ENCODE measurements at regions not wholly inside any gene's neighbourhood (a gene's known extent, or its start where the extent isn't known, plus 50 kb on each side); places are given as distances from the start of the nearest gene placed in this dataset.

DNA sequence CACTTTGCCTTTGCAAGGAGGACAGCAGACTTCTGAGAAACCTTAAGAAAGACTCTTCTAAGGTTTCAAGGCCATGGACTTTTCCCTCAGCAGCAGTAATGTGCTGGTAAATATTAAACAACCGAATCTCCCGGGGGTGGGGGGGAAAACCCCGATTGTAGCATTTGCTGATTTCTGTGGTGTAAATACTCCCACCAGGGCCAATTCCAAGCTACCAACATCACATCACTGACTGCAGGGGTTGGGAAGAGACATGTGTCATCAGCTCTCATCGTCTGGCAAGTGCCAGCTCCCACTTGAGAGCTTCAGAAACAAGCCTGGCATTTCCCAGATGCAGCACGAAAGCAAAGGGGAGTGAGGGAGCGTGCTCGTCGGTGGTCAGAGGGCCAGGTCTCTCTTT, 101.2 kb downstream of the BCOR start:
- H3K9me2 ChIP-seq (ENCODE audit: insufficient read depth, low read length), result no peaks in the 10 kb centered on the region
- H3K9me3 ChIP-seq (ENCODE audit: low read length), result no peaks in the 10 kb centered on the region
- no peak overlapping the region for H3K4me2 ChIP-seq (ENCODE audit: low read length)
- H2AFZ ChIP-seq (ENCODE audit: low read depth, low read length), result no peak overlapping the region
- no peaks in the 10 kb centered on the region for H3K36me3 ChIP-seq (ENCODE audit: insufficient read depth, low read length)
- no peaks in the 10 kb centered on the region for H4K20me1 ChIP-seq (ENCODE audit: insufficient read depth)
- no peaks in the 10 kb centered on the region for H3K27me3 ChIP-seq (ENCODE audit: insufficient read depth, low read depth, low read length)
- no peak overlapping the region for H3K4me3 ChIP-seq (ENCODE audit: low read length)
- H3K79me2 ChIP-seq (replicated peaks; ENCODE audit: insufficient read depth, low read length), result no peaks in the 10 kb centered on the region
- H3F3A ChIP-seq (ENCODE audit: insufficient read depth, low read length, poor library complexity, severe bottlenecking), result no peaks in the 10 kb centered on the region
- TF ChIP-seq EP300 (conservative IDR thresholded peaks at IDR 0.05; ENCODE audit: poor library complexity, severe bottlenecking), result no peak
- TF ChIP-seq, protein P1, sequence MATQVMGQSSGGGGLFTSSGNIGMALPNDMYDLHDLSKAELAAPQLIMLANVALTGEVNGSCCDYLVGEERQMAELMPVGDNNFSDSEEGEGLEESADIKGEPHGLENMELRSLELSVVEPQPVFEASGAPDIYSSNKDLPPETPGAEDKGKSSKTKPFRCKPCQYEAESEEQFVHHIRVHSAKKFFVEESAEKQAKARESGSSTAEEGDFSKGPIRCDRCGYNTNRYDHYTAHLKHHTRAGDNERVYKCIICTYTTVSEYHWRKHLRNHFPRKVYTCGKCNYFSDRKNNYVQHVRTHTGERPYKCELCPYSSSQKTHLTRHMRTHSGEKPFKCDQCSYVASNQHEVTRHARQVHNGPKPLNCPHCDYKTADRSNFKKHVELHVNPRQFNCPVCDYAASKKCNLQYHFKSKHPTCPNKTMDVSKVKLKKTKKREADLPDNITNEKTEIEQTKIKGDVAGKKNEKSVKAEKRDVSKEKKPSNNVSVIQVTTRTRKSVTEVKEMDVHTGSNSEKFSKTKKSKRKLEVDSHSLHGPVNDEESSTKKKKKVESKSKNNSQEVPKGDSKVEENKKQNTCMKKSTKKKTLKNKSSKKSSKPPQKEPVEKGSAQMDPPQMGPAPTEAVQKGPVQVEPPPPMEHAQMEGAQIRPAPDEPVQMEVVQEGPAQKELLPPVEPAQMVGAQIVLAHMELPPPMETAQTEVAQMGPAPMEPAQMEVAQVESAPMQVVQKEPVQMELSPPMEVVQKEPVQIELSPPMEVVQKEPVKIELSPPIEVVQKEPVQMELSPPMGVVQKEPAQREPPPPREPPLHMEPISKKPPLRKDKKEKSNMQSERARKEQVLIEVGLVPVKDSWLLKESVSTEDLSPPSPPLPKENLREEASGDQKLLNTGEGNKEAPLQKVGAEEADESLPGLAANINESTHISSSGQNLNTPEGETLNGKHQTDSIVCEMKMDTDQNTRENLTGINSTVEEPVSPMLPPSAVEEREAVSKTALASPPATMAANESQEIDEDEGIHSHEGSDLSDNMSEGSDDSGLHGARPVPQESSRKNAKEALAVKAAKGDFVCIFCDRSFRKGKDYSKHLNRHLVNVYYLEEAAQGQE (IDR thresholded peaks at IDR 0.05; ENCODE audit: borderline replicate concordance), result no peak
- TF ChIP-seq TAF1 (IDR thresholded peaks at IDR 0.05; ENCODE audit: low read depth), result no peak
- TF ChIP-seq POLR2AphosphoS5 (IDR thresholded peaks at IDR 0.05), result no peak
- TF ChIP-seq MXI1 (conservative IDR thresholded peaks at IDR 0.05; ENCODE audit: poor library complexity, severe bottlenecking), result no peak
- TF ChIP-seq EZH2 (IDR thresholded peaks at IDR 0.05; ENCODE audit: borderline replicate concordance, insufficient read depth, low read length, poor library complexity, severe bottlenecking), result no peak
- no peak for TF ChIP-seq SMC3 (conservative IDR thresholded peaks at IDR 0.05; ENCODE audit: poor library complexity)
- TF ChIP-seq, protein P2, sequence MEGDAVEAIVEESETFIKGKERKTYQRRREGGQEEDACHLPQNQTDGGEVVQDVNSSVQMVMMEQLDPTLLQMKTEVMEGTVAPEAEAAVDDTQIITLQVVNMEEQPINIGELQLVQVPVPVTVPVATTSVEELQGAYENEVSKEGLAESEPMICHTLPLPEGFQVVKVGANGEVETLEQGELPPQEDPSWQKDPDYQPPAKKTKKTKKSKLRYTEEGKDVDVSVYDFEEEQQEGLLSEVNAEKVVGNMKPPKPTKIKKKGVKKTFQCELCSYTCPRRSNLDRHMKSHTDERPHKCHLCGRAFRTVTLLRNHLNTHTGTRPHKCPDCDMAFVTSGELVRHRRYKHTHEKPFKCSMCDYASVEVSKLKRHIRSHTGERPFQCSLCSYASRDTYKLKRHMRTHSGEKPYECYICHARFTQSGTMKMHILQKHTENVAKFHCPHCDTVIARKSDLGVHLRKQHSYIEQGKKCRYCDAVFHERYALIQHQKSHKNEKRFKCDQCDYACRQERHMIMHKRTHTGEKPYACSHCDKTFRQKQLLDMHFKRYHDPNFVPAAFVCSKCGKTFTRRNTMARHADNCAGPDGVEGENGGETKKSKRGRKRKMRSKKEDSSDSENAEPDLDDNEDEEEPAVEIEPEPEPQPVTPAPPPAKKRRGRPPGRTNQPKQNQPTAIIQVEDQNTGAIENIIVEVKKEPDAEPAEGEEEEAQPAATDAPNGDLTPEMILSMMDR (IDR thresholded peaks at IDR 0.05; ENCODE audit: poor library complexity, severe bottlenecking), result no peak
- no peak for TF ChIP-seq RAD21 (conservative IDR thresholded peaks at IDR 0.05)
- no peak overlapping the region for H3K9ac ChIP-seq (ENCODE audit: low read length)
- H3K27ac ChIP-seq (ENCODE audit: low read length), result no peak overlapping the region

- TF ChIP-seq EP300 (conservative IDR thresholded peaks at IDR 0.05; ENCODE audit: poor library complexity, severe bottlenecking), result no peak
- TF ChIP-seq MXI1 (conservative IDR thresholded peaks at IDR 0.05; ENCODE audit: poor library complexity, severe bottlenecking), result no peak
- TF ChIP-seq, protein P1 (IDR thresholded peaks at IDR 0.05; ENCODE audit: borderline replicate concordance), result no peak
- TF ChIP-seq TAF1 (IDR thresholded peaks at IDR 0.05; ENCODE audit: low read depth), result no peak
- Histone ChIP-seq H3K4me3 (ENCODE audit: low read length) (no peak overlapping the region), H4K20me1 (ENCODE audit: insufficient read depth) (no peaks in the 10 kb centered on the region), H3K9me3 (ENCODE audit: low read length) (no peaks in the 10 kb centered on the region), H3K27me3 (ENCODE audit: insufficient read depth, low read depth, low read length) (peaks cover under 1% of the 10 kb centered on the region), H3K9me2 (ENCODE audit: insufficient read depth, low read length) (no peaks in the 10 kb centered on the region), H3K9ac (ENCODE audit: low read length) (no peak overlapping the region), H2AFZ (ENCODE audit: low read depth, low read length) (no peak overlapping the region), H3F3A (ENCODE audit: insufficient read depth, low read length, poor library complexity, severe bottlenecking) (no peaks in the 10 kb centered on the region), H3K79me2 (replicated peaks; ENCODE audit: insufficient read depth, low read length) (no peaks in the 10 kb centered on the region), H3K27ac (ENCODE audit: low read length) (no peak overlapping the region), H3K4me2 (ENCODE audit: low read length) (no peak overlapping the region), H3K36me3 (ENCODE audit: insufficient read depth, low read length) (no peaks in the 10 kb centered on the region)
Measured at GRCh38 chrX:39998636-39999406, 98.9 kb downstream of the BCOR start.
